Sigmoid colon (tissue), 4 donors: ENCODE measurements at regions not wholly inside any gene's neighbourhood (a gene's known extent, or its start where the extent isn't known, plus 50 kb on each side); places are given as distances from the start of the nearest gene placed in this dataset.

Experiments
- CTCF ChIP-seq, 4 experiments: fragments of 450-650 bp in 3 of 4; fragments of 200-600 bp in 1 of 4; IDR thresholded peaks; one replicate each; pipeline ENCODE4 v1.5.1; 2016 to 2019; ENCODE audit warnings: antibody characterized with exemption in 4 of 4, mild to moderate bottlenecking in 3 of 4, moderate library complexity in 2 of 4
- POLR2A ChIP-seq, 2 donors: fragments of 450-650 bp; IDR thresholded peaks; one replicate each; pipeline ENCODE4 v1.6.1; 2016; ENCODE audit warnings: antibody characterized with exemption in 2 of 2, mild to moderate bottlenecking in 2 of 2, moderate library complexity in 2 of 2
- POLR2AphosphoS5 ChIP-seq, 4 donors: sonication (generic); formaldehyde crosslinking; IDR thresholded peaks; one replicate each; pipeline ENCODE4 v1.6.1; 2017; ENCODE audit warnings: antibody characterized with exemption in 4 of 4

GRCh38 chr1:244974106-244974505 lies 109.8 kb upstream of the HNRNPU start:
- TF ChIP-seq POLR2AphosphoS5 (IDR thresholded peaks at IDR 0.05): no peak
- TF ChIP-seq CTCF (IDR thresholded peaks at IDR 0.05): no peak
- no peak for TF ChIP-seq POLR2A (IDR thresholded peaks at IDR 0.05)
